ENCODE measurements at regions not wholly inside any gene's neighbourhood (a gene's known extent, or its start where the extent isn't known, plus 50 kb on each side); places are given as distances from the start of the nearest gene placed in this dataset.

DNA sequence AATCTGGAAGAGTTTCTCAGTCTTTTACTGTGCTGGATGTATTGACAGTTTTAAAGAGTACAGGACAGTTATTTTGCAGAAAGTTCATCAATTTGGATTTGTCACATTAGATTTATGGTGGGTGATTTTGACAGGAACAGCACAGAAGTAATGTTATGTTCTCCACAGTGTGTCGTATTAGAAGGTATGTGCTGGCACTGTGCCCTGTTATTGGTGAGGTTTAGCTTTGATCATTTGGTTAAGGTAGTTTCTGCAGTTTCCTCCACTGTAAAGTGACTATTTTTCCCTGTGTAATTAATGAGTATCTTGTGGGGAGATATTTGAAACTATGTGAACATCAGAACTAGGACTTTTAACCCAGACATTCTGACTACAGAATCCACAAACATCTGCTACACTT lies 308.5 kb upstream of the TBX3 start:
- no peak for TF ChIP-seq CTCF (IDR thresholded peaks at IDR 0.05; ENCODE audit: extremely low read depth in 1 of 2, insufficient read depth in 1 of 2, low read depth in 1 of 2, low read length in 2 of 2)
- TF ChIP-seq EZH2 (IDR thresholded peaks at IDR 0.05; ENCODE audit: borderline replicate concordance, low read depth, low read length, severe bottlenecking) = no peak
- no peak for TF ChIP-seq POLR2AphosphoS5 (IDR thresholded peaks at IDR 0.05; ENCODE audit: insufficient read depth, low read depth, low read length)
- no peak for TF ChIP-seq POLR2A (IDR thresholded peaks at IDR 0.05; ENCODE audit: low read depth, low read length)
- no peak for TF ChIP-seq FOS (IDR thresholded peaks at IDR 0.05; ENCODE audit: borderline replicate concordance, insufficient read depth, low read length)
- TF ChIP-seq GATA2 (IDR thresholded peaks at IDR 0.05; ENCODE audit: insufficient read depth, insufficient read length, low read depth, low read length) = no peak
- TF ChIP-seq, protein P1, sequence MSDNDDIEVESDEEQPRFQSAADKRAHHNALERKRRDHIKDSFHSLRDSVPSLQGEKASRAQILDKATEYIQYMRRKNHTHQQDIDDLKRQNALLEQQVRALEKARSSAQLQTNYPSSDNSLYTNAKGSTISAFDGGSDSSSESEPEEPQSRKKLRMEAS (IDR thresholded peaks at IDR 0.05; ENCODE audit: insufficient read depth, insufficient read length) = no peak
- TF ChIP-seq MYC (IDR thresholded peaks at IDR 0.05; ENCODE audit: low read depth, low read length) = no peak
- TF ChIP-seq JUN (IDR thresholded peaks at IDR 0.05; ENCODE audit: borderline replicate concordance, insufficient read depth, insufficient read length, low read depth) = no peak

Data from endothelial cell of umbilical vein (primary cell).